ENCODE measurements at regions not wholly inside any gene's neighbourhood (a gene's known extent, or its start where the extent isn't known, plus 50 kb on each side); places are given as distances from the start of the nearest gene placed in this dataset.

GRCh38 chr11:70580036-70580805 lies 181.9 kb downstream of the CTTN start:
- TF ChIP-seq ZNF83 (CRISPR knock-in tag; IDR thresholded peaks at IDR 0.05; ENCODE audit: borderline replicate concordance) (no peak), YY1 (IDR thresholded peaks at IDR 0.05; ENCODE audit: insufficient read depth, insufficient replicate concordance, low read depth, low read length) (no peak), MAX (IDR thresholded peaks at IDR 0.05) (no peak), REST (IDR thresholded peaks at IDR 0.05; ENCODE audit: borderline replicate concordance in 1 of 2, low read depth in 1 of 2, low read length in 2 of 2) (peak; percentile 59 to 88), RBM22 (optimal IDR thresholded peaks at IDR 0.05; ENCODE audit: low read length) (peak; percentile 8), ZNF224 (CRISPR knock-in tag; IDR thresholded peaks at IDR 0.05) (no peak), MIER2 (CRISPR knock-in tag; IDR thresholded peaks at IDR 0.05) (0 out of 2 replicates have a peak, but pooled peaks have one; percentile 51), EP300 (IDR thresholded peaks at IDR 0.05; ENCODE audit: low read depth in 2 of 2, low read length in 2 of 2) (no peak), EP300 (CRISPR knock-in tag; IDR thresholded peaks at IDR 0.05; ENCODE audit: borderline replicate concordance) (no peak), ZBTB26 (CRISPR knock-in tag; IDR thresholded peaks at IDR 0.05; ENCODE audit: borderline replicate concordance) (no peak)
- TF ChIP-seq, protein P1, sequence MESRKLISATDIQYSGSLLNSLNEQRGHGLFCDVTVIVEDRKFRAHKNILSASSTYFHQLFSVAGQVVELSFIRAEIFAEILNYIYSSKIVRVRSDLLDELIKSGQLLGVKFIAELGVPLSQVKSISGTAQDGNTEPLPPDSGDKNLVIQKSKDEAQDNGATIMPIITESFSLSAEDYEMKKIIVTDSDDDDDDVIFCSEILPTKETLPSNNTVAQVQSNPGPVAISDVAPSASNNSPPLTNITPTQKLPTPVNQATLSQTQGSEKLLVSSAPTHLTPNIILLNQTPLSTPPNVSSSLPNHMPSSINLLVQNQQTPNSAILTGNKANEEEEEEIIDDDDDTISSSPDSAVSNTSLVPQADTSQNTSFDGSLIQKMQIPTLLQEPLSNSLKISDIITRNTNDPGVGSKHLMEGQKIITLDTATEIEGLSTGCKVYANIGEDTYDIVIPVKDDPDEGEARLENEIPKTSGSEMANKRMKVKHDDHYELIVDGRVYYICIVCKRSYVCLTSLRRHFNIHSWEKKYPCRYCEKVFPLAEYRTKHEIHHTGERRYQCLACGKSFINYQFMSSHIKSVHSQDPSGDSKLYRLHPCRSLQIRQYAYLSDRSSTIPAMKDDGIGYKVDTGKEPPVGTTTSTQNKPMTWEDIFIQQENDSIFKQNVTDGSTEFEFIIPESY (CRISPR knock-in tag; IDR thresholded peaks at IDR 0.05): peak; percentile 29; the same call in 1 of the 2 replicates
- TF ChIP-seq, protein P2, sequence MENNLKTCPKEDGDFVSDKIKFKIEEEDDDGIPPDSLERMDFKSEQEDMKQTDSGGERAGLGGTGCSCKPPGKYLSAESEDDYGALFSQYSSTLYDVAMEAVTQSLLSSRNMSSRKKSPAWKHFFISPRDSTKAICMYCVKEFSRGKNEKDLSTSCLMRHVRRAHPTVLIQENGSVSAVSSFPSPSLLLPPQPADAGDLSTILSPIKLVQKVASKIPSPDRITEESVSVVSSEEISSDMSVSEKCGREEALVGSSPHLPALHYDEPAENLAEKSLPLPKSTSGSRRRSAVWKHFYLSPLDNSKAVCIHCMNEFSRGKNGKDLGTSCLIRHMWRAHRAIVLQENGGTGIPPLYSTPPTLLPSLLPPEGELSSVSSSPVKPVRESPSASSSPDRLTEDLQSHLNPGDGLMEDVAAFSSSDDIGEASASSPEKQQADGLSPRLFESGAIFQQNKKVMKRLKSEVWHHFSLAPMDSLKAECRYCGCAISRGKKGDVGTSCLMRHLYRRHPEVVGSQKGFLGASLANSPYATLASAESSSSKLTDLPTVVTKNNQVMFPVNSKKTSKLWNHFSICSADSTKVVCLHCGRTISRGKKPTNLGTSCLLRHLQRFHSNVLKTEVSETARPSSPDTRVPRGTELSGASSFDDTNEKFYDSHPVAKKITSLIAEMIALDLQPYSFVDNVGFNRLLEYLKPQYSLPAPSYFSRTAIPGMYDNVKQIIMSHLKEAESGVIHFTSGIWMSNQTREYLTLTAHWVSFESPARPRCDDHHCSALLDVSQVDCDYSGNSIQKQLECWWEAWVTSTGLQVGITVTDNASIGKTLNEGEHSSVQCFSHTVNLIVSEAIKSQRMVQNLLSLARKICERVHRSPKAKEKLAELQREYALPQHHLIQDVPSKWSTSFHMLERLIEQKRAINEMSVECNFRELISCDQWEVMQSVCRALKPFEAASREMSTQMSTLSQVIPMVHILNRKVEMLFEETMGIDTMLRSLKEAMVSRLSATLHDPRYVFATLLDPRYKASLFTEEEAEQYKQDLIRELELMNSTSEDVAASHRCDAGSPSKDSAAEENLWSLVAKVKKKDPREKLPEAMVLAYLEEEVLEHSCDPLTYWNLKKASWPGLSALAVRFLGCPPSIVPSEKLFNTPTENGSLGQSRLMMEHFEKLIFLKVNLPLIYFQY (CRISPR knock-in tag; IDR thresholded peaks at IDR 0.05; ENCODE audit: borderline replicate concordance): no peak
- BruUV-seq (replicated peaks): no TSS peak
- POLR2A ChIA-PET: no interaction called here
- in situ Hi-C loops (cut with HindIII; ENCODE audit: extremely low pct_ligation_motif_present, low pct_unique_long_range_greater_than_20kb) (no loop called here), intact Hi-C loops (cut with micrococcal nuclease; ENCODE audit: unreplicated experiment) (no loop called here)
- Histone ChIP-seq H3K4me2 (ENCODE audit: low read depth, low read length) (no peak overlapping the region), H3K4me1 (ENCODE audit: insufficient read depth, low read length) (peaks cover 21% of the 10 kb centered on the region), H3K36me3 (replicated peaks in 1 of 2; ENCODE audit: control insufficient read depth in 1 of 2, insufficient read depth in 2 of 2, low read length in 2 of 2) (no peaks in the 10 kb centered on the region), H3K9ac (ENCODE audit: insufficient read depth, low read depth, low read length) (no peak overlapping the region), H3K4me3 (replicated peaks in 1 of 3; ENCODE audit: insufficient read depth in 1 of 3, low read depth in 2 of 3, low read length in 3 of 3) (no peak overlapping the region), H3K27ac (ENCODE audit: extremely low read length, insufficient read depth, low read length) (no peak overlapping the region), H2AFZ (ENCODE audit: low read length) (no peak overlapping the region), H3K9me3 (ENCODE audit: low read length) (no peaks in the 10 kb centered on the region), H3K79me2 (ENCODE audit: insufficient read depth, low read length) (no peaks in the 10 kb centered on the region), H4K20me1 (ENCODE audit: insufficient read depth, low read length) (peaks cover 24% of the 10 kb centered on the region; the same call in 1 of the 2 replicates), H3K27me3 (ENCODE audit: control insufficient read depth in 1 of 2, insufficient read depth in 2 of 2, low read length in 2 of 2) (no peaks in the 10 kb centered on the region)
- FAIRE-seq (no peak), DNase-seq (ENCODE audit: low spot score) (no peak), ATAC-seq (no peak)
- WGBS (ENCODE audit: low lambda C conversion rate): 96% methylated on average over 7 of the region's 25 CpGs
- CTCF ChIA-PET (ENCODE audit: low intra/inter-chr PET ratio, low total read pairs): no interaction called here
